WTC11 (cell line): ENCODE measurements at regions not wholly inside any gene's neighbourhood (a gene's known extent, or its start where the extent isn't known, plus 50 kb on each side); places are given as distances from the start of the nearest gene placed in this dataset.

Source experiments
- ETV6 ChIP-seq: sonication (generic); formaldehyde crosslinking; IDR thresholded peaks from 2 replicates; pipeline ENCODE4 v1.8.1; 2022; ENCODE audit warnings: mild to moderate bottlenecking, missing genetic modification reagents
- NR2C2 ChIP-seq: sonication (generic); formaldehyde crosslinking; IDR thresholded peaks from 2 replicates; pipeline ENCODE4 v1.8.0; 2022; ENCODE audit warnings: mild to moderate bottlenecking, missing genetic modification reagents
- TEAD1 ChIP-seq: sonication (generic); formaldehyde crosslinking; IDR thresholded peaks from 2 replicates; pipeline ENCODE4 v1.8.0; 2022; ENCODE audit warnings: mild to moderate bottlenecking, missing genetic modification reagents
- ZNF416 ChIP-seq: fragments of 250-450 bp; sonication (Bioruptor Pico); IDR thresholded peaks from 2 replicates; pipeline ENCODE4 v1.9.0; 2021; ENCODE audit warnings: mild to moderate bottlenecking, inconsistent platforms
- TF ChIP-seq, protein P1 (sequence below): sonication (generic); formaldehyde crosslinking; IDR thresholded peaks from 2 replicates; pipeline ENCODE4 v1.8.0; 2023; ENCODE audit warnings: missing genetic modification reagents, mild to moderate bottlenecking, borderline replicate concordance
- TF ChIP-seq, protein P2 (sequence below): fragments of 200-600 bp; IDR thresholded peaks from 2 replicates; pipeline ENCODE4 v1.8.0; 2022; ENCODE audit warnings: antibody characterized with exemption

- TF ChIP-seq, protein P1, sequence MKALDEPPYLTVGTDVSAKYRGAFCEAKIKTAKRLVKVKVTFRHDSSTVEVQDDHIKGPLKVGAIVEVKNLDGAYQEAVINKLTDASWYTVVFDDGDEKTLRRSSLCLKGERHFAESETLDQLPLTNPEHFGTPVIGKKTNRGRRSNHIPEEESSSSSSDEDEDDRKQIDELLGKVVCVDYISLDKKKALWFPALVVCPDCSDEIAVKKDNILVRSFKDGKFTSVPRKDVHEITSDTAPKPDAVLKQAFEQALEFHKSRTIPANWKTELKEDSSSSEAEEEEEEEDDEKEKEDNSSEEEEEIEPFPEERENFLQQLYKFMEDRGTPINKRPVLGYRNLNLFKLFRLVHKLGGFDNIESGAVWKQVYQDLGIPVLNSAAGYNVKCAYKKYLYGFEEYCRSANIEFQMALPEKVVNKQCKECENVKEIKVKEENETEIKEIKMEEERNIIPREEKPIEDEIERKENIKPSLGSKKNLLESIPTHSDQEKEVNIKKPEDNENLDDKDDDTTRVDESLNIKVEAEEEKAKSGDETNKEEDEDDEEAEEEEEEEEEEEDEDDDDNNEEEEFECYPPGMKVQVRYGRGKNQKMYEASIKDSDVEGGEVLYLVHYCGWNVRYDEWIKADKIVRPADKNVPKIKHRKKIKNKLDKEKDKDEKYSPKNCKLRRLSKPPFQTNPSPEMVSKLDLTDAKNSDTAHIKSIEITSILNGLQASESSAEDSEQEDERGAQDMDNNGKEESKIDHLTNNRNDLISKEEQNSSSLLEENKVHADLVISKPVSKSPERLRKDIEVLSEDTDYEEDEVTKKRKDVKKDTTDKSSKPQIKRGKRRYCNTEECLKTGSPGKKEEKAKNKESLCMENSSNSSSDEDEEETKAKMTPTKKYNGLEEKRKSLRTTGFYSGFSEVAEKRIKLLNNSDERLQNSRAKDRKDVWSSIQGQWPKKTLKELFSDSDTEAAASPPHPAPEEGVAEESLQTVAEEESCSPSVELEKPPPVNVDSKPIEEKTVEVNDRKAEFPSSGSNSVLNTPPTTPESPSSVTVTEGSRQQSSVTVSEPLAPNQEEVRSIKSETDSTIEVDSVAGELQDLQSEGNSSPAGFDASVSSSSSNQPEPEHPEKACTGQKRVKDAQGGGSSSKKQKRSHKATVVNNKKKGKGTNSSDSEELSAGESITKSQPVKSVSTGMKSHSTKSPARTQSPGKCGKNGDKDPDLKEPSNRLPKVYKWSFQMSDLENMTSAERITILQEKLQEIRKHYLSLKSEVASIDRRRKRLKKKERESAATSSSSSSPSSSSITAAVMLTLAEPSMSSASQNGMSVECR (CRISPR knock-in tag): no peak
- TF ChIP-seq NR2C2 (CRISPR knock-in tag): no peak
- TF ChIP-seq ZNF416 (CRISPR knock-in tag): no peak
- TF ChIP-seq ETV6 (CRISPR knock-in tag): no peak
- TF ChIP-seq, protein P2, sequence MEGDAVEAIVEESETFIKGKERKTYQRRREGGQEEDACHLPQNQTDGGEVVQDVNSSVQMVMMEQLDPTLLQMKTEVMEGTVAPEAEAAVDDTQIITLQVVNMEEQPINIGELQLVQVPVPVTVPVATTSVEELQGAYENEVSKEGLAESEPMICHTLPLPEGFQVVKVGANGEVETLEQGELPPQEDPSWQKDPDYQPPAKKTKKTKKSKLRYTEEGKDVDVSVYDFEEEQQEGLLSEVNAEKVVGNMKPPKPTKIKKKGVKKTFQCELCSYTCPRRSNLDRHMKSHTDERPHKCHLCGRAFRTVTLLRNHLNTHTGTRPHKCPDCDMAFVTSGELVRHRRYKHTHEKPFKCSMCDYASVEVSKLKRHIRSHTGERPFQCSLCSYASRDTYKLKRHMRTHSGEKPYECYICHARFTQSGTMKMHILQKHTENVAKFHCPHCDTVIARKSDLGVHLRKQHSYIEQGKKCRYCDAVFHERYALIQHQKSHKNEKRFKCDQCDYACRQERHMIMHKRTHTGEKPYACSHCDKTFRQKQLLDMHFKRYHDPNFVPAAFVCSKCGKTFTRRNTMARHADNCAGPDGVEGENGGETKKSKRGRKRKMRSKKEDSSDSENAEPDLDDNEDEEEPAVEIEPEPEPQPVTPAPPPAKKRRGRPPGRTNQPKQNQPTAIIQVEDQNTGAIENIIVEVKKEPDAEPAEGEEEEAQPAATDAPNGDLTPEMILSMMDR: no peak
- TF ChIP-seq TEAD1 (CRISPR knock-in tag): no peak
Observed at GRCh38 chr1:98276514-98276913, 355.7 kb upstream of the DPYD start.
